HuH-7.5 (cell line): ENCODE measurements at regions not wholly inside any gene's neighbourhood (a gene's known extent, or its start where the extent isn't known, plus 50 kb on each side); places are given as distances from the start of the nearest gene placed in this dataset.

ENCODE experiments used
- DNase-seq: peaks from one replicate; pipeline ENCODE4 v3.0.0; 2011; ENCODE audit warnings: low spot score

GRCh38 chr2:104766683-104767082 is 87.2 kb upstream of the POU3F3 start:
- DNase-seq = no peak

GRCh38 chr2:104768694-104769093 is 85.2 kb upstream of the POU3F3 start:
- no peak for DNase-seq

- no peak for DNase-seq
Observed at GRCh38 chr2:104769096-104769495, 84.8 kb upstream of the POU3F3 start.

DNA sequence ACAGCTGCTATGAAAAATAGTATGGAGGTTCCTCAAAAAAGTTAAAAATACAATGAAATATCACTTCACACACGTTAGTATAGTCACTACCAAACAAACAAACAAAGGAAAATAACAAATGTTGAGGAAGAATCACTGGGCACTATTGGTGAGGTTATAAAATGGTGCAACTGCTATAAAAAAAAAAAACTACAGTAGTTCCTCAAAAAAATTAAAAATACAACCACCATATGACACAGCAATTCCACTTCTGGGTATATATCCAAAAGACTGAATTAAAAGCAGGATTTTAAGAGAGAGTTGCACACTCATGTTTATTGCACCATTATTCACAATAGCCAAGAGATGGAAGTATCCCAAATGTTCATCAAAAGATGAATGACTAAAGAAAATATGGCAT is 80.9 kb upstream of the POU3F3 start:
- no peak for DNase-seq

DNA sequence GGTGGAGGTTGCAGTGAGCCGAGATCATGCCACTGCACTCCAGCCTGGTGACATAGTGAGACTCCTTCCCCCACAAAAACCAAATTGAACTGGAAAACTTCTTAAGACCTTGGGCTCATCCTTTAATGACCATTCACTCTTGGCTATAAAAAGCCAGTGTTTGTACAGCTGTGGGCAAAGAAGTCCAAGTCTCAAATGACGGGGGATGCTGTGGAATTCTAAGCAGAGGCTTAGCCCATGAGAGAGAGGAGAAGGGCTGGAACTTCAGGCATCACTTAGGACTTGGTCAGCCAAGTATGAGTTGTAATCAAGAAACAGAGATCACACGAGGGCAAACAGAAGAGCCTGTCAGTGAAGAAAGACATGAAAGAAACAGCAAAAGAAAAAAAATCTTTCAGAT is 79.3 kb upstream of the POU3F3 start:
- no peak for DNase-seq

DNA sequence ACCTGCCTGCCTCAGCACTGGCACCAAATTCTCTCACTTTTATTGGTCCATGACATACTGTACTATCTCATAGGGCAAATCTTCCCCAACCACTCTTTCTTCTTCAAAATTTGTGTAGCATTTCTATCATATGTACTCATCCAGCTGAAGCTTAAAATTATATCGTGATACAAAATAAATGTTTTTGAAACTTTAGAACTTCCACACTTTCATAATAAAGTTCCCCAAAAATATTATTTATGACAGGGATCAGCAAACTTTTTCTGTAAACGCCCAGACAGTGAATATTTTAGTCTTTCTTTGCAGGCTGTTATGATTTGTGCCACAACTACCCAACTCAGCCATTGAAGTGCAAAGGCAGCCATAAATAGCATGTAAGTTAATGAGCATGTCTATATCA is 76.2 kb upstream of the POU3F3 start:
- DNase-seq = no peak

- no peak for DNase-seq
Observed at GRCh38 chr2:104781151-104781550, 72.8 kb upstream of the POU3F3 start.

DNA sequence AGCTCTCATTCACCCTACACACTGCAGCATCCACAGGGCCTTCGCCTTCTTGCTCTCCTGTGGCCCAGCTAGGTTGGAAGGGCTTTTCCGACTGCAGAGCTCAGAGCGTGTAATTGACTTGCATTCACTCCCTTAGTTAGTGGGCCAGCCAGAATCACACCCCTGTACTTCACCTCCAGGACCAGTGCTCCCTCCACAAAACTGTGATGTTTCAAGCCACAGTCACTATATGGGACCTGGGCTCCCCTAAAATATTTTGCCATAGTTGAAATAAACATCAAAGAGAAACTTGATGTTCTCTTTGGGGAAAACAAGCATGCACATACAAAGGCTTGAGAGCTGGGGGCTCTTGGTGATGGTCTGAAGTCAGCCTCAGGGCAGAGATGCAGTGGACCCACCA is 69.7 kb upstream of the POU3F3 start:
- DNase-seq = no peak

- no peak for DNase-seq
Observed at GRCh38 chr2:104786204-104786603, 67.7 kb upstream of the POU3F3 start.

DNA sequence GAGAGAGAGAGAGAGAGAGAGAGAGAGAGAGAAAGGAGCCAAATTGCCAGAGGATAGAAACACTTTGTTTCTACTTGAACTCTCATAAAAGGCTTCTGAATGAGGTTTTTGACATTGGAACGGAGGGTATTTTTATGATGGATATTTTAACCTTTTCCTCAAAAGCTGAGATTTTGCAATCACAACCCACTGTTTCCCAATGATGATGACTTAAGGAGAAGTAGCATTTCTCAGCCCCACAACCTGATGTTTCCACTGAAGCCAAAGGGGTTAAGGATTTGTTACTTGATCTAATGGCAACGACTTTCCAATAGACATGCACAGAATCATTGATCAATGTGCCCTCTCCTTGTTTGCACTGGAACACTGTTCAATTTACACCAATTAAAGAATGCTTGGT is 67.1 kb upstream of the POU3F3 start:
- DNase-seq = no peak

DNA sequence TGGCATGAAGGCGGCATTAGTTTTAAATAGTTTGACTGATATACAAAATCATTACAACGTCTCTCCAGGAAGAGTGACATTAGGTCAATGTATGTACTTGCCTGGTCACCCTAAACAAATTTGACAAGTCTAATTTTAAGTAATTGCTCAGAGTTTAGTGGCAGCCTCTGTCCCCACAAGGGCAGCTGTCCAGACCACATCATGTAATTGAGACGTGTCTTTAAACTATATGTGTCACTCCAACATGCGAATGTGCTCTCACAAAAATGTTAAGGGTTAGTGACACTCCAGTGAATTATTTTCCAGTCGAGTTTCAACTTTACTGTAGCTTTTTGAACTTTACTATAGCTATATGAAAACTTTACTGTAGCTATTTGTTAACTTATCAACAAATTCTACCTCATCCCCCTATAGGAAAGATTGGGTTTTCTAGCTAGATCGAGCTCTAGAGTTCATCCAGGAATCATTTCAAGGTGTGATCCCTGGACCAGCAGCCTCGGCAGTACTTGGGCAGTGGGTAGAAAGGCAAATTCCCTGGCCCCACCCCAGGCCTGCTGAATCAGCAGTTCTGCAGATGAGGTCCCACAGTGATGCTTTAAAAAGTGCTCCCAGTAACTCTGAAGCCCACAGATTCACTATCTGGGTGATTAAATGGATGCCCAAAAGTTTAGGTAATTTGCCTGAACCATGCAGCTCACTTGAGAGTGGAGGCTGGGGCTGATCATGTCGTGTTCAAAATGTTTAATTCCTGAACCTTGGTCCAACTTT is 66.4 kb upstream of the POU3F3 start:
- DNase-seq = no peak

DNA sequence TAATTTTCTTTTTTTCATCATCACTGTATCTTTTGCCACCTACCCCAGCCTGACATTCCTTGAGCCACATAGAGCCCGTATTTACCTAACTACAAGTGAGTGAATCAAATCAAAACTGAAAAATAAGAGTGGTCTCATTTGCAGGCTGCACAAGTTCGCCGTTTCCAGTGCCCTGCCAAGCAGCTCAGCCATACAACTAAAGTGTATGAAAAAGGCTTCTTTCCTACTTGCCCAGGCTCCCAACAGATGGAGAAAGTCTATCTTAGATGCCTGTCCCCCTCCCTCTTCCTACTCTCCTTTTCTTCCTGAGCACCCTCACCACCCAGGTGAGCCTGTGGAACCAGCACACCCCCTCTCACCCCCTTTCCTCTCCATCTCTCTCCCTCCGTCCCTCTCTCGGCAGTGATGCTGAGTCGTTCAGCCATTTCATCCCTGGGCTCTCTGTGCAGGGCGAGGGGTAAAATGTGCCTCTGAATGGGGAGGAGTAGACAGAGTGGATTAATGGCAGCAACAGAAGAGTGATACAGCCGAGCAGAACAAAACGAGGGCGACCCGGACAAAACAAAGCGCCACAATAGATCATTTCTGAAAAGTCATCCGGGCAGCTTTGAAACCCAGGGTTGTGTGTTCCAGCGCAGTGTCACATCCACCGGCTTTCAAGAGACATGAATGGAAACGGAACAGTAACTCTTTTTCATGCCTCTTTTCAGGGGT is 65.0 kb upstream of the POU3F3 start:
- no peak for DNase-seq

- no peak for DNase-seq
Observed at GRCh38 chr2:104790100-104790811, 63.7 kb upstream of the POU3F3 start.

- no peak for DNase-seq
Observed at GRCh38 chr2:104790901-104791495, 62.9 kb upstream of the POU3F3 start.

DNA sequence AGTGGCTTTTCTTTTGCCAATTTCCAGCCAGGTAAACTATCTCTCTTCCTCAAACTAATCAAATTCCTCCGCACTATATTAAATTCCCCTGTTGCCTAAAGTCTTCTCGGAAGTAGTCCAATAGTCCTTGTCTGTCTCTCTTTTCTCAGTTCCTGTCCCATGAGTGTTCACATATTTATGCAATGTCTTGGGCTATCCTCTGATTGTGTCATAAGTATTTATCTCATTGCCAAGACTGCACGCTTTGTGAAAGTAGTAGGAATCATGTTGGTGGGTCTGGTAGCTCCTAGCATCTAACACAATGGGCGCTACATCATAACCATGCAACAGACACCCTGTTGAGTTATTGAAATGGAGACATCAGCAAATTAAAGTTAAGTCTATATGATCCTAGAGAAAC is 59.9 kb upstream of the POU3F3 start:
- no peak for DNase-seq

GRCh38 chr2:104794441-104794840 is 59.5 kb upstream of the POU3F3 start:
- DNase-seq = no peak
